HG03571 (cell line): ENCODE measurements at regions not wholly inside any gene's neighbourhood (a gene's known extent, or its start where the extent isn't known, plus 50 kb on each side); places are given as distances from the start of the nearest gene placed in this dataset.
"Not testable (repeated sequence)": the region's sequence is repeated elsewhere in the genome, so short reads cannot be mapped to it uniquely, and the experiment has no call there.

Experiments used
- ATAC-seq: cut with Tn5 transposase; IDR thresholded peaks from one replicate; pipeline ENCODE4 v1.9.1; 2021; ENCODE audit not compliant: unreplicated experiment

- no peak for ATAC-seq
Measured at GRCh38 chrX:40530509-40530908, 50.3 kb upstream of the ATP6AP2 start.

GRCh38 chrX:40527543-40527942 is 53.2 kb upstream of the ATP6AP2 start:
- no peak for ATAC-seq

- ATAC-seq = no peak
Measured at GRCh38 chrX:40526412-40526811, 54.4 kb upstream of the ATP6AP2 start.

- not testable (repeated sequence) for ATAC-seq
Measured at GRCh38 chrX:40525901-40526300, 54.9 kb upstream of the ATP6AP2 start.

- ATAC-seq = no peak
Measured at GRCh38 chrX:40524423-40524822, 56.3 kb upstream of the ATP6AP2 start.

GRCh38 chrX:40523852-40524251 is 56.9 kb upstream of the ATP6AP2 start:
- no peak for ATAC-seq

GRCh38 chrX:40521868-40522450 is 58.8 kb upstream of the ATP6AP2 start:
- ATAC-seq = no peak

- no peak for ATAC-seq
Measured at GRCh38 chrX:40514376-40514775, 66.4 kb upstream of the ATP6AP2 start.

- no peak for ATAC-seq
Measured at GRCh38 chrX:40513835-40514234, 66.9 kb upstream of the ATP6AP2 start.

- no peak for ATAC-seq
Measured at GRCh38 chrX:40513012-40513411, 67.8 kb upstream of the ATP6AP2 start.

- no peak for ATAC-seq
Measured at GRCh38 chrX:40511258-40511657, 69.5 kb upstream of the ATP6AP2 start.

GRCh38 chrX:40508560-40508959 is 72.2 kb upstream of the ATP6AP2 start:
- no peak for ATAC-seq

- no peak for ATAC-seq
Measured at GRCh38 chrX:40506201-40506985, 74.4 kb upstream of the ATP6AP2 start.

- ATAC-seq = no peak
Measured at GRCh38 chrX:40504801-40505605, 75.8 kb upstream of the ATP6AP2 start.

- no peak for ATAC-seq
Measured at GRCh38 chrX:40503094-40503493, 77.7 kb upstream of the ATP6AP2 start.

GRCh38 chrX:40502688-40503087 is 78.1 kb upstream of the ATP6AP2 start:
- no peak for ATAC-seq

- no peak for ATAC-seq
Measured at GRCh38 chrX:40501164-40501855, 79.5 kb upstream of the ATP6AP2 start.

- no peak for ATAC-seq
Measured at GRCh38 chrX:40496728-40497127, 84.0 kb upstream of the ATP6AP2 start.

- ATAC-seq = no peak
Measured at GRCh38 chrX:40495659-40496058, 85.1 kb upstream of the ATP6AP2 start.

- ATAC-seq = no peak
Measured at GRCh38 chrX:40494005-40494404, 86.8 kb upstream of the ATP6AP2 start.

- ATAC-seq = no peak
Measured at GRCh38 chrX:40488296-40488695, 92.5 kb upstream of the ATP6AP2 start.
